Renal pelvis (tissue), 1 donor: ENCODE measurements at regions not wholly inside any gene's neighbourhood (a gene's known extent, or its start where the extent isn't known, plus 50 kb on each side); places are given as distances from the start of the nearest gene placed in this dataset.
A peak's percentile ranks its signal among the peaks of the same experiment; 100 is the strongest.

Experiments
- DNase-seq: peaks from one replicate; pipeline ENCODE4 v3.0.0-alpha.2; 2013

GRCh38 chr4:11487868-11488544 is 59.3 kb upstream of the HS3ST1 start:
- DNase-seq = peak; percentile 53

- DNase-seq = no peak
Observed at GRCh38 chr4:11487139-11487538, 58.4 kb upstream of the HS3ST1 start.

- DNase-seq = no peak
Observed at GRCh38 chr4:11485926-11486325, 57.2 kb upstream of the HS3ST1 start.

- DNase-seq = no peak
Observed at GRCh38 chr4:11484531-11484930, 55.8 kb upstream of the HS3ST1 start.

- no peak for DNase-seq
Observed at GRCh38 chr4:11483046-11483445, 54.4 kb upstream of the HS3ST1 start.

- DNase-seq = no peak
Observed at GRCh38 chr4:11480683-11481082, 52.0 kb upstream of the HS3ST1 start.
